Coronary artery (tissue), 2 donors: ENCODE measurements at regions not wholly inside any gene's neighbourhood (a gene's known extent, or its start where the extent isn't known, plus 50 kb on each side); places are given as distances from the start of the nearest gene placed in this dataset.

Experiments
- DNase-seq: peaks from one replicate; pipeline ENCODE4 v3.0.0-alpha.2; 2017; ENCODE audit warnings: low spot score
- H3K27ac ChIP-seq, 2 donors: fragments of 200-600 bp; sonication (generic); one replicate each; pipeline ENCODE4 v1.5.1; 2016 to 2019
- H3K4me3 ChIP-seq: fragments of 200-600 bp; sonication (generic); 2 replicates; pipeline ENCODE4 v1.5.1; 2016; ENCODE audit warnings: mild to moderate bottlenecking, moderate library complexity
- CTCF ChIP-seq: fragments of 200-600 bp; sonication (generic); IDR thresholded peaks from one replicate; pipeline ENCODE4 v1.5.1; 2019; ENCODE audit warnings: antibody characterized with exemption

GRCh38 chr5:96053063-96053735, 91.5 kb upstream of the ELL2 start:
- TF ChIP-seq CTCF = no peak
- DNase-seq = no peak
- H3K27ac ChIP-seq = peak overlapping the region; percentile 56 to 61
- no peak overlapping the region for H3K4me3 ChIP-seq

- no peak overlapping the region for H3K4me3 ChIP-seq
- no peak for TF ChIP-seq CTCF
- no peak for DNase-seq
- H3K27ac ChIP-seq = peak overlapping the region; percentile 4 to 61
Measured at GRCh38 chr5:96052374-96052773, 90.7 kb upstream of the ELL2 start.

- no peak for DNase-seq
- Histone ChIP-seq H3K27ac (peak overlapping the region in 1 of 2 donors; percentile 56), H3K4me3 (no peak overlapping the region)
- no peak for TF ChIP-seq CTCF
Measured at GRCh38 chr5:96051401-96051830, 89.8 kb upstream of the ELL2 start.

- no peak for DNase-seq
- TF ChIP-seq CTCF = no peak
- H3K27ac ChIP-seq = peak overlapping the region; percentile 30 to 41
- no peak overlapping the region for H3K4me3 ChIP-seq
Measured at GRCh38 chr5:96050273-96050880, 88.7 kb upstream of the ELL2 start.

GRCh38 chr5:96049398-96050272, 88.0 kb upstream of the ELL2 start:
- Histone ChIP-seq H3K4me3 (no peak overlapping the region), H3K27ac (peak overlapping the region; percentile 30 to 42)
- no peak for DNase-seq
- TF ChIP-seq CTCF = no peak

- peak overlapping the region in 1 of 2 donors; percentile 42 for H3K27ac ChIP-seq
- H3K4me3 ChIP-seq = no peak overlapping the region
- TF ChIP-seq CTCF = no peak
- DNase-seq = no peak
Measured at GRCh38 chr5:96048763-96049162, 87.1 kb upstream of the ELL2 start.
